GM19395 (cell line): ENCODE measurements at regions not wholly inside any gene's neighbourhood (a gene's known extent, or its start where the extent isn't known, plus 50 kb on each side); places are given as distances from the start of the nearest gene placed in this dataset.

ENCODE experiments used
- ATAC-seq: cut with Tn5 transposase; IDR thresholded peaks from one replicate; pipeline ENCODE4 v1.9.1; 2021; ENCODE audit warnings: mild to moderate bottlenecking, moderate library complexity; ENCODE audit not compliant: unreplicated experiment

DNA sequence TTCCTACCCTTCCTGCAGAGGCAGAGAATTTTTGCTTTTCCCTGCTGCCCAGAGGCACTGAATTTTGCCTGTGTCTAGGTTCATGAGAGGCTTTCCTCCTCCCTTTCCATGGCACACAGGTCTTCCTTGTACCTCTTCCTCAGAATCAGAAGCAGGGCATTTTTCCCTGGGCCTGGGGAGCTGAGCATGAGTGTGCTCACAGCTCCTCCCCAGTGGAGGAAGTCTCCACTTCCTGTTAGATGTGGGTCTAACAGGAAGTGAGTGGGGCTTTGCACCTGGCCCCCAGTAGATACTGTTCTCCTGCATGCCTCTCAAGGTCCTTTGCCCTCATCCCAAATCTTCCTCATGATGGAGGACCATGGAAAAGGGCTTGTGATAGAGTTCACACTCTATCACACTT lies 297.2 kb upstream of the FIGN start:
- peak; percentile 46 for ATAC-seq

DNA sequence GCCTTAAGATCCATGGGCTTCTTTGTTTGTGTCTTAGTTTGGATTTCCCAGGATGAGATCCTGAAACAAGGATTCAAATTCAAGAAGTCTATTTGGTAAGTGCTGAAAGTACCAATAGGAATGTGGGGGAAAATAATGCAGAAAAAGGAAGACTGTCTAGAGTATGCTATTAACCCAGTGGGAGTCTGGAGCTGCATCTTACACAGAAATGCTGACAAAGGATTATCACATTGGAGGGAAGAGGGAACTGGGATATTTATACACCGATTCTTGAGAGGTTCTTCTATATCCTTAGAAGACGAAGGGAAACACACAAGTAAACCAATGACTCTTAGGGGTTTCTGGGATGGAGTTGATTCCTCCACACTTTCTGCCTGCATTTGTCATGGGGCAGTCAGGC lies 294.8 kb upstream of the FIGN start:
- ATAC-seq: no peak

DNA sequence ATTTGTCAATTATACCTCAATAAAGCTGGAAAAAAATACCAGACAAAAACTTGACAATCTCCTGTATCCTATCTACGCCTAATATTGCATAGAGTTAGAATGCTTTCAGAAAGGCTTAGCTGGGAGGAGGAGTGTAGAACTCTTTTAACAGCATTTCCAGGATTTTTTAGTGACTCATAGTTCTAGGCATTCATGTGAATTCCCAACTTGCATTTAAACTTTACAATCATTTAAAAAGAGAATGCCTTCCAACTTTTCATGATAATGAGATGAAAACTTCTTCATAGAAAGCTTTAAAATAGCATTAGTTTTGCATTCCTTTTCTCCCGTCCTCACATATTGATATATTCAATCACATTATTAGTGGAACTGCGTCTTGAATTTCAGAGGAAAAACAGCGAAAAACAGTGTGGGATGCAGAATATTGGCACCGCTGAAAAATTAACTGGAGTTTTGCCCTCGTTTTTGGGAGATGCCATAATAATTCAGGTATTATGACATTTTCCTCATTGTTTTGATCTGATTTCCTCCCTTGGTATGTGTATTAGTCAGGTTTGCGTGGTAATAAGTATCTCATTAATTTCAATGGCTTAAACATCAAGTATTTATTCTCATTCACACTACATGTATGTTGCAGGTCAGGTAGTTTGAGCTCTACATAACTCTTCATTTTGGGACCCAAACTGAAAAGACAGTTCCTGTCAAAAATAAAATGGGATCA lies 293.2 kb upstream of the FIGN start:
- ATAC-seq: no peak

GRCh38 chr2:164024396-164024795 lies 288.6 kb upstream of the FIGN start:
- no peak for ATAC-seq

DNA sequence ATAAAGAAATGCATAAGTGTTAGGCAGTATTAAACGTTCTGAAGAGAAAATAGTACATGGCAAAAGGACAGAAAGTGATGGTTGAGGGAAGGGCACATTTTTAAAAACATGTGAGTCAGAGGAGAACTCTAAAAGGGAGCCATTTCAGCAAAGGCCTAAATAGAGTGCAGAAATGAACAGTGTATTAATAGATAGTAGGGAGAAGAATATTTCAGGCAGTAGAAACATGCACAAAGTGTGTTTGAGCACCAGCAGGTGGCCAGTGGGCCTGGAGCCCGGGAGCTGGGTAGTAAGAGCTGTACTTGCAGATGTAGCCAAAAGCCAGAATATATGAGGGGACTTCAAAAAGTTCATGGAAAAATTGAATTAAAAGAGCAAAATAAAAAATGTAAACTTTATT lies 288.1 kb upstream of the FIGN start:
- no peak for ATAC-seq

DNA sequence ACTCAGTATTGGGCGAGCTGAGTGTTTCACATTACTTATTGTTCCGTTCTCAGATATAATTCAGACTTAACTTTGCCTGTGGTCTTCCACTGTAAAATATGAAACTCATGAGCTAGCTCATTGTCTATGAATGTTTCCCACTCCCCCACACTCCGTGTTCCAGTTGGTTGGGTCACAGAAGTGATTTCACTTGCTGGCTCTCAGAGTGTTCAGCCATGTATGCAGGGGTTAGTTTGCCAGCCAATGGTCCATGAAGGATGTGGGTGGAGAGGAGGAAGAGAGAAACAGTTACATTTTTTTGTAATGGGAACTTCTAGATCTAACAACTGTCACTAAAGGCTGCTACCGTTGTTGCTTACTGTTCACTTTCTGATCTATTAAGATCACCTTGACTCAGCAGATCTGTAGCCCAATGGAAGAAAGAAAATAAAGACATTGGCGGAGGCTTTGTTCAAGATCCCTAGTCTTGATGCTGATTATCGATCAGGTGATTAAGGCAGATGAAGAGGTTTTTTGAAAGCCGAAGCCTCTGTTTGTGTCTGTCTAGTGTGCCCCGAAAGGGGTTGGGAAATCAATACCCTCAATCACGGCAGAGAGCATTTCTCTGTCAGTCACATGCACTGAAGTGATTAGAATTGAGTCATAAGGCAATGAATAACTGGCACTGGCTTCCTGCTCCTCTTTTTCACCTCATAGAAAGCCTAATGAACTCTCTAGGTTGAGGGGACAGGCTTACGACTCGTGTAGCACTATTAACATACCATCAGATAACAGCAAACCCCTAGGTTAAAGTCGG lies 279.7 kb upstream of the FIGN start:
- ATAC-seq: peak; percentile 98

DNA sequence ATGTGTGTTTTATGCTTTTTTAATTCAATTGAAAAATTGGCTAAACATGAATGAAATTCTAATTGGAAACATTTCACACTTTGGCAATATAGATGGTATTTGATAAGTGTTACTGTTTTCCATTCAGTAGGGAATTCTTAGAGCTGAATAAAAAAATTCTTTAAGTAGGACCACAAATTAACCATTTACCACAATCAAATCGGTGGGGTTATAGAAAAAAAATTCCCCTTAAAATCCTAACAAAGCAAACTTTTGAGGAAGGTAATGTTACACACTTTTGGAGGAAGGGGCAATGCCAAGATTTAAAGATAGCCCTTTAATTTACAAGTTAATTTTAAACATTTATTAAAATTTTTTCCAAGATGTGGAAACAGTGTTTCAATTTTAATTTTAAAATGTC lies 279.0 kb upstream of the FIGN start:
- ATAC-seq: no peak

DNA sequence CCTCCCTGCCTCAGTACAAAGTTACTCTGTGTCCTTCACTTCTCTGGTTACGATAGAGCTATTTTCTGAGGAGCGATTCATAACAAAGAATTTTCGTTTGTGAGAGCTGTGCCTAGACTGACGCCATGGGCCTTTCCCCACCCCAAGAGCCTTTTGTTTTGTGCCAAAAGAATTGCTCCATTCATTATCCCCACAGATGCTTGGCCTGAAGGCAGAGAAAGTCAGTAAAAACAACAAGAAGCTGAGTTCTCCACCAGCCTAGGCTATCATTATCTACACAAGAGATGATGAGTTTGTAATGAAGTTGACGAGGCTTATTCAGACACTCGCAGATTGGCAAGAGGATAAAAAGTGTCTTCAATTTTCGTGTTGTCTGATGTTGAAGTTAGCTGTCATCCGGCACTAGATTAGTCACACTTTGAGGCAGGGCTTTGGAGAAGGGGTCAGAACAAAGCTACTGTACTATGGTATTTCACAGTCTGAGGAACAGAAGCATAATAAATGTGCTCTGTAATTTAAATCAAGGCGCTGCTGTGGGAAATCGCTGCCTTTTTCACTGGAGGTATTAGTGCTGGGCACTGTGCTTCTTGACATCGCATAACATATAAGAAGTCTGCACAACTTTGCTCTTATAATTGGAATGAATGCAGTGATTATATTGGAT lies 278.4 kb upstream of the FIGN start:
- no peak for ATAC-seq

DNA sequence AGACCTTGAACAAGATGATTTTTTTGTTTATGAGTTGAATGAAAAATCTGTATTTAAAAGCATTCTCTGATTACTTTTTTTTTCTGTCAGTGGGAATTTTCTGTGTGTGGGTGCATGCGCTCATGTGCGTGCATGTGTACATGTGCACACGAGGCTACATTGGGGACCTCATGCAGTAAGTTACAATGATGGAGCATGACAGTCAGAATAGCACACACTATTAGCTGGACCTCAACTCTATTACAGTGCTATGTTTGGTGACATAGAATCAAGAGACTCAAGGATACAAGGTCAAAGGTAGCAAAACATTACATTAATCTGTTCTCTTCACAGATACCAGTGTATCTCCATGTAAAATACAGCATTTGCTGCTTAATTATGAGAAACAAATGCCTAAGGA lies 276.8 kb upstream of the FIGN start:
- ATAC-seq: no peak

GRCh38 chr2:164009756-164010337 lies 274.0 kb upstream of the FIGN start:
- no peak for ATAC-seq

DNA sequence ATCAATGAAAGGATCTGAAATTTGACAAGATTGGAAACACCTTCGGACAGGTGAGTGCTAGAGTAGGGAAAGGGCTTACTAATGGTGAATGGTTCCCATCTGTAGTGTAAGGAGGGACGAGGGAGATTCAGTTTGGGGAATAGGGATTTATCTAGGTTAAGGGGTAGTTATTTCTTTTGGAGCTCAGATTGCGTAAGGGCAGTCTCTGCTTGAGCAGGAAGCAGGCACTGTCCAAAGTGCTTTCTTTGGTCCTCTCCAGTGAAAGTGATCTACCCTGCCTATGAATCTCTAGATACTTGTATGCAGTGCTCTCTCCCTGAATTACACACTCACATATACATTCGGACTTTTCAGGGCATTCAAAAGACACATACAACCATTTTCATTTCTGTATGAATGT lies 272.9 kb upstream of the FIGN start:
- ATAC-seq: no peak

- ATAC-seq: no peak
Observed at GRCh38 chr2:164006704-164007103, 270.9 kb upstream of the FIGN start.

GRCh38 chr2:164000176-164000575 lies 264.4 kb upstream of the FIGN start:
- no peak for ATAC-seq

DNA sequence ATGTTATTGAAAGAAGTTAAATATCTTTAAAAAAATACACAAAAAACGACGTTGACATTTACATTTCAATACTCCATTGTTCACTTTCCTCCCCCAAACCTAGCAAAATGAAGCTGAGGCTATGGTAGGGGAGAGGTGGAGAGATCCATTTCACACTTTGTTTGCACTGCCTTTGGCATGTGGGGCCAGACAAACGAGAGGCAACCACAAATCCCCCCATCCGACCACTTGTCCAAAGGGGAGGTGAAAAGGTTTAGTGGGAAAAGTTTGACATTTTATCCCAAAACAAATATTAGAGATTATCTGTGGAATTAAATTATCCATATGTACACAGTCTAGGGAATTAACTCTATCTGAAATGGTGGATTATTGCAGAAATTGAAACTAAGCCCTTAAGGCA lies 261.7 kb upstream of the FIGN start:
- ATAC-seq: no peak

- ATAC-seq: no peak
Observed at GRCh38 chr2:163990541-163990940, 254.7 kb upstream of the FIGN start.

DNA sequence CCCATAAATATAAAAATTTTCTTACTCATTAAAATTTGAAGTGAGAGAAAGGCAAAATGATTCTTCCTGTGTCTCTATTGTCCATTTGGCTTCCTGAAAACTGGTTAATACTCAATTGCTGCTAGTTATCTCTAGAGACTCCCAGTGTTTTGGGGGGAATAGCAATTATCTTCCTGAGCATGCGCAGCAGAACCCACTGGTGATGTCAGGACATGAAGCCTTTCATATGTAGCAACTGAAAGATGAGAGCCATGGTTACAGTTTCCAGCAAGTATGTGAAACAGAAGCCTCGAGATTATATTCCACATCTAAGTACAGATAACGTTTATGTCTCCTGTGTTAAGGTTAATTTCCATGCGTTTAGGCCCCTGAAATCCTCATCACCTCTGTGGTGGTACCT lies 254.3 kb upstream of the FIGN start:
- no peak for ATAC-seq

GRCh38 chr2:163987175-163987940 lies 251.6 kb upstream of the FIGN start:
- no peak for ATAC-seq

GRCh38 chr2:163984986-163985385 lies 249.2 kb upstream of the FIGN start:
- ATAC-seq: no peak

- ATAC-seq: no peak
Observed at GRCh38 chr2:163983911-163984310, 248.1 kb upstream of the FIGN start.

- no peak for ATAC-seq
Observed at GRCh38 chr2:163982938-163983337, 247.1 kb upstream of the FIGN start.

GRCh38 chr2:163974766-163975165 lies 239.0 kb upstream of the FIGN start:
- ATAC-seq: no peak
